Spleen (tissue), 7 donors: ENCODE measurements at regions not wholly inside any gene's neighbourhood (a gene's known extent, or its start where the extent isn't known, plus 50 kb on each side); places are given as distances from the start of the nearest gene placed in this dataset.

Source experiments
- CTCF ChIP-seq, 11 experiments: fragments of 200-600 bp in 7 of 11; fragments of 450-650 bp in 4 of 11; sonication (generic) in 4 of 11; IDR thresholded peaks in 8 of 11; conservative IDR thresholded peaks in 3 of 11; 1 replicate in 7 of 11; 2 replicates in 4 of 11; pipeline versions ENCODE4 v1.4.0 to v1.8.0; 2016 to 2021; ENCODE audit warnings: antibody characterized with exemption in 11 of 11, inconsistent platforms in 4 of 11, mild to moderate bottlenecking in 1 of 11
- POLR2A ChIP-seq, 3 donors: fragments of 450-650 bp; IDR thresholded peaks; one replicate each; pipeline ENCODE4 v1.5.1; 2017; ENCODE audit warnings: antibody characterized with exemption in 3 of 3, mild to moderate bottlenecking in 1 of 3
- POLR2AphosphoS5 ChIP-seq, 3 donors: sonication (generic); formaldehyde crosslinking; IDR thresholded peaks; one replicate each; pipeline ENCODE4 v1.5.1; 2017; ENCODE audit warnings: antibody characterized with exemption in 3 of 3
- donor health status: DM: no; HTN: no; CAD: no; lungs with moderate emphysema.
- donor health status: DM: no; HTN: no; CAD: no.
- donor health status: DM: no; HTN: no; CAD: no.

GRCh38 chr13:108142702-108143436, 72.5 kb downstream of the LIG4 start:
- TF ChIP-seq CTCF (IDR thresholded peaks at IDR 0.05 in 8 of 11, conservative IDR thresholded peaks at IDR 0.05 in 3 of 11) (no peak), POLR2AphosphoS5 (IDR thresholded peaks at IDR 0.05) (no peak), POLR2A (IDR thresholded peaks at IDR 0.05) (no peak)
